SK-N-SH treated with all-trans-retinoic acid at 6 μM for 48 hours (cell line): ENCODE measurements at regions not wholly inside any gene's neighbourhood (a gene's known extent, or its start where the extent isn't known, plus 50 kb on each side); places are given as distances from the start of the nearest gene placed in this dataset.

Experiments used
- ATAC-seq: fragments of 200-7000 bp; cut with Tn5 transposase; 3 replicates; pipeline ENCODE4 v1.9.1; 2020; ENCODE audit warnings: mild to moderate bottlenecking, moderate library complexity
- ARNTL ChIP-seq: fragments of 450-650 bp; formaldehyde crosslinking; IDR thresholded peaks from 2 replicates; pipeline ENCODE4 v1.5.0; 2020; ENCODE audit warnings: low read depth, mild to moderate bottlenecking, moderate library complexity, borderline replicate concordance
- BACH2 ChIP-seq: fragments of 250-450 bp; sonication (Bioruptor Pico); IDR thresholded peaks from 2 replicates; pipeline ENCODE4 v1.9.0; 2021; ENCODE audit warnings: mild to moderate bottlenecking, borderline replicate concordance
- CSDC2 ChIP-seq: fragments of 250-450 bp; sonication (Bioruptor Pico); IDR thresholded peaks from 2 replicates; pipeline ENCODE4 v1.5.0; 2020; ENCODE audit warnings: mild to moderate bottlenecking, moderate library complexity
- ESRRG ChIP-seq: fragments of 250-450 bp; sonication (Bioruptor Pico); IDR thresholded peaks from 2 replicates; pipeline ENCODE4 v1.6.1; 2021; ENCODE audit warnings: mild to moderate bottlenecking
- GLIS3 ChIP-seq: fragments of 250-450 bp; sonication (Bioruptor Pico); IDR thresholded peaks from 2 replicates; pipeline ENCODE4 v1.5.0; 2020; ENCODE audit warnings: mild to moderate bottlenecking, moderate library complexity
- ISL1 ChIP-seq: fragments of 250-450 bp; sonication (Bioruptor Pico); IDR thresholded peaks from 2 replicates; pipeline ENCODE4 v2.1.2; 2022; ENCODE audit warnings: mild to moderate bottlenecking, moderate library complexity
- OSR1 ChIP-seq: fragments of 250-450 bp; sonication (Bioruptor Pico); IDR thresholded peaks from 2 replicates; pipeline ENCODE4 v1.8.0; 2022; ENCODE audit warnings: moderate library complexity, mild to moderate bottlenecking, inconsistent platforms
- PPARA ChIP-seq: fragments of 250-450 bp; sonication (Bioruptor Pico); IDR thresholded peaks from 2 replicates; pipeline ENCODE4 v1.5.0; 2020; ENCODE audit warnings: mild to moderate bottlenecking, borderline replicate concordance
- RARB ChIP-seq: fragments of 250-450 bp; sonication (Bioruptor Pico); IDR thresholded peaks from 2 replicates; pipeline ENCODE4 v1.8.0; 2021; ENCODE audit warnings: mild to moderate bottlenecking, moderate library complexity
- TCF4 ChIP-seq: fragments of 250-450 bp; sonication (Bioruptor Pico); IDR thresholded peaks from 2 replicates; pipeline ENCODE4 v1.8.0; 2021; ENCODE audit warnings: mild to moderate bottlenecking, moderate library complexity, borderline replicate concordance
- TOX ChIP-seq: fragments of 250-450 bp; sonication (Bioruptor Pico); IDR thresholded peaks from 2 replicates; pipeline ENCODE4 v1.8.0; 2021; ENCODE audit warnings: mild to moderate bottlenecking, moderate library complexity, borderline replicate concordance
- ZC3H10 ChIP-seq: fragments of 250-450 bp; sonication (Bioruptor Pico); IDR thresholded peaks from 2 replicates; pipeline ENCODE4 v1.5.1; 2021; ENCODE audit warnings: mild to moderate bottlenecking, moderate library complexity
- ZFP3 ChIP-seq: fragments of 250-450 bp; sonication (Bioruptor Pico); IDR thresholded peaks from 2 replicates; pipeline ENCODE4 v1.5.0; 2020; ENCODE audit warnings: mild to moderate bottlenecking, moderate library complexity
- ZFP30 ChIP-seq: fragments of 450-650 bp; formaldehyde crosslinking; IDR thresholded peaks from 2 replicates; pipeline ENCODE4 v1.5.0; 2022; ENCODE audit warnings: mild to moderate bottlenecking, moderate library complexity
- ZNF565 ChIP-seq: fragments of 450-650 bp; formaldehyde crosslinking; conservative IDR thresholded peaks from 2 replicates; pipeline ENCODE4 v1.5.0; 2020; ENCODE audit warnings: low read depth, mild to moderate bottlenecking, moderate library complexity
- ZNF70 ChIP-seq: fragments of 450-650 bp; formaldehyde crosslinking; IDR thresholded peaks from 2 replicates; pipeline ENCODE4 v1.5.0; 2020; ENCODE audit warnings: mild to moderate bottlenecking, moderate library complexity
- ZNF8 ChIP-seq: fragments of 450-650 bp; formaldehyde crosslinking; IDR thresholded peaks from 2 replicates; pipeline ENCODE4 v1.5.0; 2020; ENCODE audit warnings: mild to moderate bottlenecking, moderate library complexity
- TF ChIP-seq, protein P1 (sequence below): fragments of 250-450 bp; sonication (Bioruptor Pico); IDR thresholded peaks from 2 replicates; pipeline ENCODE4 v1.8.0; 2021; ENCODE audit warnings: low read depth, mild to moderate bottlenecking, moderate library complexity, borderline replicate concordance
- TF ChIP-seq, protein P2 (sequence below): fragments of 250-450 bp; sonication (Bioruptor Pico); IDR thresholded peaks from 2 replicates; pipeline ENCODE4 v1.5.0; 2020; ENCODE audit warnings: mild to moderate bottlenecking, moderate library complexity
- TF ChIP-seq, protein P3 (sequence below): fragments of 250-450 bp; sonication (Bioruptor Pico); IDR thresholded peaks from 2 replicates; pipeline ENCODE4 v1.5.1; 2020; ENCODE audit warnings: low read depth, mild to moderate bottlenecking, moderate library complexity

DNA sequence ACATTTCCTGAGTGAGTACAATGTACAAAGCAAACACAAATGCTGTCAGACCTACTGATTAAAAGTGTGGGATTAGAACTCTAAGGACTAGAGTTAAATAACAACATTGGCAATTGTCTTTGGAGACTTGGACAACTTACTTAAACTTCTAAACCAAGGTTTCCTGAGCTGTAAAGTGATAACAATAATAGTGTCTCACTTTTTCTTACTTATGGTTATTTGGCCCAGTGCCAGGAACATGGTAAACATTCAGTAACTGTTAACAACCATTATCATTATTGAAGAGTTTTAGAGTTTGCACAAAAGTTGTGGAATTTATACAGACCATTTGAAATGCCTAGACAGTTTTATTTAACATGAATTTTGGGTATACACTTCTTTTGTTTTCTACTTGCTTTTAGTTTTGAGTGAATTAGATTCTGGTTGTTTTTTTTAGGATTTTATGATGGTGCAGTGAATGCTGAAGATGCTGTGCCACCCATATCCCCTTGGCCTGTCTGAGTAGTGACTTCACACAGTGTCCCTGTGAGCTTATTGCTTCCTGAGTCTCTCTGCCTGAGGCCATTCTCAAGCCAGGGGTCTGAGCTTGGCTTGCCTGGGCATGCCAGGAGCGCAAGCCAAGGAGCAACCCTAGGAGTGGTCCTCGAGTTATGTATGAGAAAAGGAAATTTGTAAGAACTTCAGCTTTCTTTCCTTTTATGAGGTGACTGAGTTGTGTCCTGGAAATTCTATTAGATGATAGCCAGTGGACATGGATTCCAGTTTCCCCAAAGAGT is 932.8 kb downstream of the TTLL7 start:
- TF ChIP-seq ZNF8 (CRISPR knock-in tag) (no peak), TOX (CRISPR knock-in tag) (no peak), OSR1 (CRISPR knock-in tag) (no peak), ZNF565 (CRISPR knock-in tag) (no peak), ESRRG (CRISPR knock-in tag) (no peak), GLIS3 (CRISPR knock-in tag) (no peak), CSDC2 (CRISPR knock-in tag) (no peak), RARB (CRISPR knock-in tag) (no peak), ARNTL (CRISPR knock-in tag) (no peak), TCF4 (CRISPR knock-in tag) (no peak), ISL1 (no peak)
- TF ChIP-seq, protein P1, sequence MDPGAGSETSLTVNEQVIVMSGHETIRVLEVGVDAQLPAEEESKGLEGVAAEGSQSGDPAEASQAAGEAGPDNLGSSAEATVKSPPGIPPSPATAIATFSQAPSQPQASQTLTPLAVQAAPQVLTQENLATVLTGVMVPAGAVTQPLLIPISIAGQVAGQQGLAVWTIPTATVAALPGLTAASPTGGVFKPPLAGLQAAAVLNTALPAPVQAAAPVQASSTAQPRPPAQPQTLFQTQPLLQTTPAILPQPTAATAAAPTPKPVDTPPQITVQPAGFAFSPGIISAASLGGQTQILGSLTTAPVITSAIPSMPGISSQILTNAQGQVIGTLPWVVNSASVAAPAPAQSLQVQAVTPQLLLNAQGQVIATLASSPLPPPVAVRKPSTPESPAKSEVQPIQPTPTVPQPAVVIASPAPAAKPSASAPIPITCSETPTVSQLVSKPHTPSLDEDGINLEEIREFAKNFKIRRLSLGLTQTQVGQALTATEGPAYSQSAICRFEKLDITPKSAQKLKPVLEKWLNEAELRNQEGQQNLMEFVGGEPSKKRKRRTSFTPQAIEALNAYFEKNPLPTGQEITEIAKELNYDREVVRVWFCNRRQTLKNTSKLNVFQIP = no peak
- TF ChIP-seq, protein P2, sequence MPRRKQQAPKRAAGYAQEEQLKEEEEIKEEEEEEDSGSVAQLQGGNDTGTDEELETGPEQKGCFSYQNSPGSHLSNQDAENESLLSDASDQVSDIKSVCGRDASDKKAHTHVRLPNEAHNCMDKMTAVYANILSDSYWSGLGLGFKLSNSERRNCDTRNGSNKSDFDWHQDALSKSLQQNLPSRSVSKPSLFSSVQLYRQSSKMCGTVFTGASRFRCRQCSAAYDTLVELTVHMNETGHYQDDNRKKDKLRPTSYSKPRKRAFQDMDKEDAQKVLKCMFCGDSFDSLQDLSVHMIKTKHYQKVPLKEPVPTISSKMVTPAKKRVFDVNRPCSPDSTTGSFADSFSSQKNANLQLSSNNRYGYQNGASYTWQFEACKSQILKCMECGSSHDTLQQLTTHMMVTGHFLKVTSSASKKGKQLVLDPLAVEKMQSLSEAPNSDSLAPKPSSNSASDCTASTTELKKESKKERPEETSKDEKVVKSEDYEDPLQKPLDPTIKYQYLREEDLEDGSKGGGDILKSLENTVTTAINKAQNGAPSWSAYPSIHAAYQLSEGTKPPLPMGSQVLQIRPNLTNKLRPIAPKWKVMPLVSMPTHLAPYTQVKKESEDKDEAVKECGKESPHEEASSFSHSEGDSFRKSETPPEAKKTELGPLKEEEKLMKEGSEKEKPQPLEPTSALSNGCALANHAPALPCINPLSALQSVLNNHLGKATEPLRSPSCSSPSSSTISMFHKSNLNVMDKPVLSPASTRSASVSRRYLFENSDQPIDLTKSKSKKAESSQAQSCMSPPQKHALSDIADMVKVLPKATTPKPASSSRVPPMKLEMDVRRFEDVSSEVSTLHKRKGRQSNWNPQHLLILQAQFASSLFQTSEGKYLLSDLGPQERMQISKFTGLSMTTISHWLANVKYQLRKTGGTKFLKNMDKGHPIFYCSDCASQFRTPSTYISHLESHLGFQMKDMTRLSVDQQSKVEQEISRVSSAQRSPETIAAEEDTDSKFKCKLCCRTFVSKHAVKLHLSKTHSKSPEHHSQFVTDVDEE (CRISPR knock-in tag) = no peak
- ATAC-seq = no peak

DNA sequence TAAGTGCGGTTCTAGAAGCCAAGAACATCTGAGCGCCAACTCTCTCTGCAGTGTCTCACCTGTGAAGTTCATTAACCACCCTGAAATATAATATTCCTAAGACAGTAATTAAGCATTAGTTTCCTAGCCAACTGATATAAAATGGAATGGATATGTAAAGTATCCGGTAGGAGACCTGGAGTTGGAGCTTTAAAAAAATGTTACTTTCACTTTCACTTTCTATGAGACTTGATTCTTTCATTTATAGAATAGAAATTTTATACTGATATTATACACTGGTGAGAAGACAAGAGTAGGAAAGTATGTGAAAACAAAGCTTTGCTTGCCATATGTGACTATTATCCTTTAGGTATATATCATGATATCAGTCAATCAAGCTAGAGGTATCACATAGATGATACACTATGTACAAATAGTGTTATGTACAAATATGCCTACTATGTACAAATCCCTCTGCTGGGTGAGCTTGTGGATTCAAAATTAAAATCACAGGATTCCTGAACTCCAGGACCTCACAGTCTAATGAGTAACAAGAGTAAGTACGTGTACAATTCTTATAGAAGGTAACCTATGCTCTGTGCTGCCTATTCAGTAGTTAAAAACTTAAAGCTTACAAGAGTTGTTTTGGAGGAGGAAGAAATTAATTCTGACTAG is 934.2 kb downstream of the TTLL7 start:
- TF ChIP-seq OSR1 (CRISPR knock-in tag) (no peak), TCF4 (CRISPR knock-in tag) (no peak), ZFP30 (CRISPR knock-in tag) (no peak), ARNTL (CRISPR knock-in tag) (no peak), RARB (CRISPR knock-in tag) (no peak), ZNF70 (CRISPR knock-in tag) (no peak), PPARA (CRISPR knock-in tag) (no peak), CSDC2 (CRISPR knock-in tag) (no peak), ZC3H10 (CRISPR knock-in tag) (no peak), ISL1 (no peak), TOX (CRISPR knock-in tag) (no peak), ZFP3 (CRISPR knock-in tag) (no peak), ZNF8 (CRISPR knock-in tag) (no peak), ESRRG (CRISPR knock-in tag) (no peak), BACH2 (CRISPR knock-in tag) (no peak), GLIS3 (CRISPR knock-in tag) (no peak)
- TF ChIP-seq, protein P1 = no peak
- TF ChIP-seq, protein P2 (CRISPR knock-in tag) = no peak
- TF ChIP-seq, protein P3, sequence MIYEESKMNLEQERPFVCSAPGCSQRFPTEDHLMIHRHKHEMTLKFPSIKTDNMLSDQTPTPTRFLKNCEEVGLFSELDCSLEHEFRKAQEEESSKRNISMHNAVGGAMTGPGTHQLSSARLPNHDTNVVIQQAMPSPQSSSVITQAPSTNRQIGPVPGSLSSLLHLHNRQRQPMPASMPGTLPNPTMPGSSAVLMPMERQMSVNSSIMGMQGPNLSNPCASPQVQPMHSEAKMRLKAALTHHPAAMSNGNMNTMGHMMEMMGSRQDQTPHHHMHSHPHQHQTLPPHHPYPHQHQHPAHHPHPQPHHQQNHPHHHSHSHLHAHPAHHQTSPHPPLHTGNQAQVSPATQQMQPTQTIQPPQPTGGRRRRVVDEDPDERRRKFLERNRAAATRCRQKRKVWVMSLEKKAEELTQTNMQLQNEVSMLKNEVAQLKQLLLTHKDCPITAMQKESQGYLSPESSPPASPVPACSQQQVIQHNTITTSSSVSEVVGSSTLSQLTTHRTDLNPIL (CRISPR knock-in tag) = no peak
- ATAC-seq = no peak
